T-cell (primary cell): ENCODE measurements at regions not wholly inside any gene's neighbourhood (a gene's known extent, or its start where the extent isn't known, plus 50 kb on each side); places are given as distances from the start of the nearest gene placed in this dataset.

Experiments
- ATAC-seq, 4 experiments: fragments of 200-7000 bp in 3 of 4; fragments of 150-1000 bp in 1 of 4; cut with Tn5 transposase; replicated peaks in 1 of 4; 1 replicate in 3 of 4; 2 replicates in 1 of 4; pipeline ENCODE4 v1.10.0; 2021; ENCODE audit warnings: moderate library complexity in 3 of 4, mild to moderate bottlenecking in 2 of 4, moderate number of reproducible peaks in 1 of 4
- CTCF ChIA-PET, 2 donors: fragments of 300-600 bp; sonication (Branson Sonifier 250); formaldehyde crosslinking; loops; one replicate each; lab custom pipeline; 2022; ENCODE audit warnings: antibody characterized with exemption in 2 of 2; lab: Charles Lee
- POLR2A ChIA-PET, 2 donors: fragments of 300-600 bp; sonication (Branson Sonifier 250); formaldehyde crosslinking; loops; one replicate each; lab custom pipeline; 2022; ENCODE audit warnings: antibody characterized with exemption in 2 of 2; lab: Charles Lee
- DNase-seq, 35 experiments: peaks; one replicate each; pipeline versions ENCODE4 v3.0.0 to v3.0.0-alpha.2; 2013 to 2023
- H3K27ac ChIP-seq: one replicate; pipeline ENCODE4 v1.5.1; 2013; ENCODE audit warnings: low read length
- H3K27me3 ChIP-seq, 2 experiments: replicated peaks in 1 of 2; 1 replicate in 1 of 2; 2 replicates in 1 of 2; pipeline versions ENCODE4 v1.6.1 to v1.7.0; 2013; ENCODE audit warnings: low read length in 1 of 2, mixed read lengths in 1 of 2; ENCODE audit not compliant: control insufficient read depth in 2 of 2, insufficient read depth in 2 of 2; ENCODE audit errors: extremely low read depth in 1 of 2
- H3K36me3 ChIP-seq, 2 donors: 1 replicate in 1 of 2; 2 replicates in 1 of 2; pipeline versions ENCODE4 v1.6.1 to v1.7.0; 2013; ENCODE audit warnings: low read length in 1 of 2; ENCODE audit not compliant: control insufficient read depth in 2 of 2, insufficient read depth in 1 of 2; ENCODE audit errors: extremely low read depth in 1 of 2
- H3K4me1 ChIP-seq, 2 experiments: 1 replicate in 1 of 2; 2 replicates in 1 of 2; pipeline versions ENCODE4 v1.6.1 to v1.7.0; 2013; ENCODE audit warnings: low read length in 2 of 2, mixed read lengths in 1 of 2; ENCODE audit not compliant: insufficient read depth in 2 of 2, control insufficient read depth in 1 of 2; ENCODE audit errors: extremely low read depth in 1 of 2
- H3K4me3 ChIP-seq, 2 donors: 1 replicate in 1 of 2; 2 replicates in 1 of 2; pipeline versions ENCODE4 v1.5.1 to v1.7.0; 2013; ENCODE audit warnings: mild to moderate bottlenecking in 2 of 2, low read length in 1 of 2, moderate library complexity in 1 of 2; ENCODE audit not compliant: control insufficient read depth in 1 of 2; ENCODE audit errors: extremely low read depth in 1 of 2
- H3K9me3 ChIP-seq: 2 replicates; pipeline ENCODE4 v1.7.0; 2013
- H3K27ac Mint-ChIP-seq, 2 donors: one replicate each; pipeline ENCODE4 v1.8.0; 2020 to 2021; ENCODE audit warnings: mild to moderate bottlenecking in 2 of 2, mixed read lengths in 2 of 2
- H3K27me3 Mint-ChIP-seq, 2 donors: one replicate each; pipeline ENCODE4 v1.8.0; 2021 to 2022; ENCODE audit warnings: mixed read lengths in 2 of 2
- H3K36me3 Mint-ChIP-seq: one replicate; pipeline ENCODE4 v1.8.0; 2021; ENCODE audit warnings: mixed read lengths
- H3K4me1 Mint-ChIP-seq, 3 donors: one replicate each; pipeline ENCODE4 v1.8.0; 2020 to 2022; ENCODE audit warnings: mixed read lengths in 3 of 3, mild to moderate bottlenecking in 1 of 3
- H3K4me3 Mint-ChIP-seq, 3 donors: one replicate each; pipeline ENCODE4 v1.8.0; 2020 to 2022; ENCODE audit warnings: mild to moderate bottlenecking in 3 of 3, mixed read lengths in 3 of 3, moderate library complexity in 3 of 3
- H3K9me3 Mint-ChIP-seq, 3 donors: one replicate each; pipeline ENCODE4 v1.8.0; 2020 to 2022; ENCODE audit warnings: mixed read lengths in 3 of 3
- WGBS: methylation state at CpG from one replicate; pipeline ENCODE4 v1.1.5; 2013; ENCODE audit warnings: missing lambda C conversion rate; ENCODE audit not compliant: insufficient coverage; 5-methylcytosine and 5-hydroxymethylcytosine counted together

DNA sequence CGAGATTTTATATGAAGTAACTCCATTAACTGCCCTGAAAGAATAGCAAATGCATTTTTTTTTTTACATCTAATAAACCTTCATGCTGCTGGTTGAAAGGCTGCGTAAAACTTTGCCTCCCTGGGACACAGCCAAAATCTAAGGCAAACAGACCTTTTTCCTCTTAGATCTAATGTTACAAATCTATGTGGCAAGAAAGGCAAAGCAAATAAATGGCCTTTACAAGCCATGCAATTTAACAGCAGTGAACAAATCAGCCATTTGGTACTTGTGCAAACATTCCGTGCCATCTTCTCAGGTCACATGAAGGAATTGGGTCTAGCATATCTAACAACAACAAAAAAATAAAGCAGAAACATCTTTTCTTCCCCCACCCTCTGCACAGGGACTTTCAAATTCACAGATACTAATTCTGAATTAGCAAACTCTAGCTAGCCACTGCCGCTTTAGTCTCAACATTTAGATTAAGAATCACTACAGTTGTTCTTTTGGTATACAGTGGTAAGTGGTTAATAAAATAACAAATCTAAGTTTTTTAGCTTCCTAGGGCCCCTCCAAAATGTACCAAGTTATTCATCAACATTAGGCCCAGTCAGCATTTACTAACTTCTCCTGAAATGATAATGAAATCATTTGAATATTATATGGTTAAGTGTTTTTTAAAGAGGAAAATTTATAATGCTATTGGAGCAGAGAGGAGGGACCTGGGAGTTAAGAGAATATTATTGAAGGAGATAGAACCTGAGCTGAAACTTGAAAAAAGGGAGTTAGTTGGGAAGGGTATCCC lies 593.8 kb downstream of the SMARCA1 start:
- no peaks in the 10 kb centered on the region for H3K27me3 ChIP-seq
- Mint-ChIP-seq H3K4me3 (no peak overlapping the region), H3K9me3 (peaks cover 0 to 8% (median 0%) of the 10 kb centered on the region in 3 donors), H3K27ac (no peak overlapping the region), H3K4me1 (no peaks in the 10 kb centered on the region), H3K36me3 (no peaks in the 10 kb centered on the region), H3K27me3 (peaks cover 0 to 27% of the 10 kb centered on the region in 2 donors)
- WGBS = no CpG with 5 or more reads among the region's 4 CpGs
- H3K9me3 ChIP-seq = no peaks in the 10 kb centered on the region
- no peak for DNase-seq
- ChIA-PET POLR2A (no interaction called here), CTCF (no interaction called here)
- H3K4me3 ChIP-seq = no peak overlapping the region
- no peaks in the 10 kb centered on the region for H3K4me1 ChIP-seq
- H3K36me3 ChIP-seq = no peaks in the 10 kb centered on the region
- H3K27ac ChIP-seq = no peak overlapping the region
- no peak for ATAC-seq

DNA sequence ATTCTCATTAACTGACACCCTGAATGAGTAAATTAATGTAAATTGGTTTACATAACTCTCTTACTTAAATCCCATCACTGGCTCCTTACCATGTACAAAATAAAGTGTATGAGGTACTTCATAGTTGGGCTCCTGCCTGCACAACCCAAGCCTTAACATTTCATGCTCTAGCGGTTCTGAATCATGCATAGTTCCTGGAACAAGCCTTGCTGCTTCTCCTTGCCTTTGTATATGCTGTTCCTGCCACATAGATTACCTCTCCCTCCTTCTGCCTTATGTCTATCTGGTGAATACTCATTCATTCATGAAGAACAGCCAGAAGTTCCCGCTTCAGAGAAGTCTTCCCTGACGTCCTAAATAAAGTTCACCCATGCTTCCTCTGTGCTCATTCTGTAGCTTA lies 594.7 kb downstream of the SMARCA1 start:
- no peak overlapping the region for H3K27ac ChIP-seq
- Mint-ChIP-seq H3K27me3 (peaks cover 0 to 30% of the 10 kb centered on the region in 2 donors), H3K4me3 (no peak overlapping the region), H3K36me3 (no peaks in the 10 kb centered on the region), H3K9me3 (peaks cover 0 to 8% (median 0%) of the 10 kb centered on the region in 3 donors), H3K4me1 (no peaks in the 10 kb centered on the region), H3K27ac (no peak overlapping the region)
- whole genome bisulfite sequencing = no CpG with 5 or more reads among the region's 3 CpGs
- no peaks in the 10 kb centered on the region for H3K4me1 ChIP-seq
- H3K9me3 ChIP-seq = no peaks in the 10 kb centered on the region
- ChIA-PET CTCF (no interaction called here), POLR2A (no interaction called here)
- no peaks in the 10 kb centered on the region for H3K36me3 ChIP-seq
- ATAC-seq = no peak
- no peak overlapping the region for H3K4me3 ChIP-seq
- no peaks in the 10 kb centered on the region for H3K27me3 ChIP-seq
- no peak for DNase-seq

DNA sequence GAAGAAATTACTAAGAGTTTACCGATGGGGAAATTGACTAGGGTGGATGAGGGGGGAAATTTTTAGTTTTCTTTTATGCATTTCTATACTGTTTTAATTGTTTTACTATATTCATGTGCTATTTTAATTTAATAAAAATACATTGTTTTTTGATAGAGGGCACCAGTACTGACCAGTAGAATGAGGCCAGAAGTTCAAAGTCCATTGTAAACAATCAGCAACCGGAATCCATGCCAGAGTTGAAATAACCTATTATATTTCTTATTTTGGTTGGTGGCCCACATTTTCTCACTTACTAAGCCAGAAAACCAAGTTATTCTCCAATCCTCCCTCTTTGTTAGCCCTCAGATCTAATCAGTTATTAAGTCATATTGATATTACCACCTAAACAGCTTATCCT lies 595.9 kb downstream of the SMARCA1 start:
- POLR2A ChIA-PET = no interaction called here
- DNase-seq = no peak

DNA sequence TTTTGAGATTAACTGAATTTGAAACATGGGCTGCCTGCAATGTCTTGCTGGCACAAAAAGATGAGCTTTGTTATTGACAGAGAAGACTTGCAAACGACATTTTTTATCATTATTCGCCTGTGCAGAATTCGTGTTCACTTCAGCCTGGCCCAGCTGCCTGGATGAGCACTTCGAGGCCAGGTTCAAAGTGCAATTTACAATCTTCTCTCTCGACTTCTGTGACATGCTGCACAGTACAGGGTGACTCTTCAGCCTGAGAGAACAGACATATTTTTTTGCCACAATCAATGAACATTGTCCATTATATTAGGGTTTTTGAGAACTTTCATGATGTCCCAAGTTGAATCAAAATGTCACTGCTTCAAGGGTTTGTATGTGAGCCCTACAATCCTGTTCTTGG lies 616.5 kb downstream of the SMARCA1 start:
- H3K9me3 ChIP-seq = no peaks in the 10 kb centered on the region
- POLR2A ChIA-PET = no interaction called here
- H3K4me3 ChIP-seq = no peak overlapping the region
- DNase-seq = no peak
- H3K36me3 ChIP-seq = no peaks in the 10 kb centered on the region
- WGBS = no CpG with 5 or more reads among the region's 5 CpGs
- no peaks in the 10 kb centered on the region for H3K4me1 Mint-ChIP-seq
- peaks cover 0 to 20% of the 10 kb centered on the region in 2 donors for H3K27me3 Mint-ChIP-seq
- no peak overlapping the region for H3K4me3 Mint-ChIP-seq
- H3K9me3 Mint-ChIP-seq = no peaks in the 10 kb centered on the region
- H3K27me3 ChIP-seq = no peaks in the 10 kb centered on the region
- CTCF ChIA-PET = no interaction called here
- H3K36me3 Mint-ChIP-seq = no peaks in the 10 kb centered on the region
- no peak for ATAC-seq
- no peak overlapping the region for H3K27ac ChIP-seq
- no peak overlapping the region for H3K27ac Mint-ChIP-seq
- no peaks in the 10 kb centered on the region for H3K4me1 ChIP-seq

More for the DNA sequence above, 595.9 kb downstream of the SMARCA1 start:
- Histone ChIP-seq H3K9me3 (no peaks in the 10 kb centered on the region), H3K4me1 (no peaks in the 10 kb centered on the region), H3K4me3 (no peak overlapping the region), H3K36me3 (no peaks in the 10 kb centered on the region), H3K27me3 (no peaks in the 10 kb centered on the region), H3K27ac (no peak overlapping the region)
- CTCF ChIA-PET = no interaction called here
- no peaks in the 10 kb centered on the region for H3K36me3 Mint-ChIP-seq
- H3K27me3 Mint-ChIP-seq = peaks cover 0 to 26% of the 10 kb centered on the region in 2 donors
- ATAC-seq = no peak
- no CpG with 5 or more reads among the region's 2 CpGs for WGBS
- H3K27ac Mint-ChIP-seq = no peak overlapping the region
- H3K4me3 Mint-ChIP-seq = no peak overlapping the region
- no peaks in the 10 kb centered on the region for H3K4me1 Mint-ChIP-seq
- H3K9me3 Mint-ChIP-seq = peaks cover 0 to 8% (median 0%) of the 10 kb centered on the region in 3 donors

DNA sequence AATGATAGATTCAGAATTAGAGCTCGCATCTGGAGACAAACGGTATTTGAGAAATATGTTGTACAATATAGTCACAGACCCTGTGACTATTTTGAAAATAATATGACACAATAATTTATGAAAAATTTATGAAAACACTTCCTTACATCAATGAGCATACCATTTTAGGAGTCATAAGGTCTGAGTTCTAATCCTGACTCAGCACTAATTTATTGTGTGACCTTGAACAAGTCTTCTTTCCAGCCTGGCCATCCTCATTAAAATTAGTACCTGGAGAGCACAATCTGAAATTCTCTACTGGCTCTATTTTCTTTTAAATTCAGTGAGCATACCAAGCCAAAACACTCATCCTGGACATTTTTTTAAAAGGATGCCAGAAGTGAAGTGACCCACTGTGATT lies 622.3 kb downstream of the SMARCA1 start:
- H3K27me3 Mint-ChIP-seq = peaks cover 0 to 11% of the 10 kb centered on the region in 2 donors
- ChIA-PET CTCF (no interaction called here), POLR2A (no interaction called here)
- no CpG with 5 or more reads among the region's 2 CpGs for WGBS
- Histone ChIP-seq H3K4me3 (no peak overlapping the region), H3K36me3 (no peaks in the 10 kb centered on the region), H3K27ac (no peak overlapping the region), H3K27me3 (no peaks in the 10 kb centered on the region), H3K9me3 (no peaks in the 10 kb centered on the region), H3K4me1 (no peaks in the 10 kb centered on the region)
- no peaks in the 10 kb centered on the region for H3K36me3 Mint-ChIP-seq
- no peaks in the 10 kb centered on the region for H3K9me3 Mint-ChIP-seq
- H3K27ac Mint-ChIP-seq = no peak overlapping the region
- no peaks in the 10 kb centered on the region for H3K4me1 Mint-ChIP-seq
- H3K4me3 Mint-ChIP-seq = no peak overlapping the region
- no peak for DNase-seq
- ATAC-seq = no peak

DNA sequence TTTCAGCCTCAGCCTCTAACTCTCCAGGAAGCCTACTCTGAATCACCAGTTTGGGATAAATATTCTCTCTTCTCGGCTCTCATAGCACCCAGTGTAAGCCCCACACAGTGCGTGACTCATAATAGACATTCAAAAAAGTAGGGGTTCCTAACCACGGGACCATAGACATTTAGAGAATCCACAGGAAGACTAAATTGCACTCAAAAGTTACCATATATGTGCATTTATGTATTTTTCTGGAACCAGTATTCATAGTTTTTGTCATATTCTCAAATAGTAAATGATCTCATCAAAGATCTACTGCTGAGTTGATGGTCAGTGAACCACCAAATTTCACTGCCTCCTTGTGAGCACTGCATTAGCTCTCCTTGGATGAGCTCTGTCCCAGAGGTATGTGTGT lies 625.7 kb downstream of the SMARCA1 start:
- Mint-ChIP-seq H3K4me3 (no peak overlapping the region), H3K36me3 (no peaks in the 10 kb centered on the region), H3K27ac (no peak overlapping the region), H3K4me1 (no peaks in the 10 kb centered on the region), H3K27me3 (peaks cover 0 to 6% of the 10 kb centered on the region in 2 donors), H3K9me3 (no peaks in the 10 kb centered on the region)
- no peaks in the 10 kb centered on the region for H3K36me3 ChIP-seq
- WGBS = no CpG with 5 or more reads among the region's 3 CpGs
- H3K27me3 ChIP-seq = no peaks in the 10 kb centered on the region
- ATAC-seq (no peak), DNase-seq (no peak)
- no peak overlapping the region for H3K4me3 ChIP-seq
- H3K9me3 ChIP-seq = no peaks in the 10 kb centered on the region
- H3K4me1 ChIP-seq = no peaks in the 10 kb centered on the region
- ChIA-PET CTCF (no interaction called here), POLR2A (no interaction called here)
- H3K27ac ChIP-seq = no peak overlapping the region
